Activated CD8-positive, alpha-beta memory T cell treated with anti-CD3 and anti-CD28 coated beads for 24 hours (primary cell): ENCODE measurements at regions not wholly inside any gene's neighbourhood (a gene's known extent, or its start where the extent isn't known, plus 50 kb on each side); places are given as distances from the start of the nearest gene placed in this dataset.
"Not testable (repeated sequence)": the region's sequence is repeated elsewhere in the genome, so short reads cannot be mapped to it uniquely, and the experiment has no call there.

Source experiments
- DNase-seq: peaks from one replicate; pipeline ENCODE4 v3.0.0-alpha.2; 2020

GRCh38 chr7:136105191-136105590, 128.0 kb upstream of the MTPN start:
- DNase-seq = no peak

DNA sequence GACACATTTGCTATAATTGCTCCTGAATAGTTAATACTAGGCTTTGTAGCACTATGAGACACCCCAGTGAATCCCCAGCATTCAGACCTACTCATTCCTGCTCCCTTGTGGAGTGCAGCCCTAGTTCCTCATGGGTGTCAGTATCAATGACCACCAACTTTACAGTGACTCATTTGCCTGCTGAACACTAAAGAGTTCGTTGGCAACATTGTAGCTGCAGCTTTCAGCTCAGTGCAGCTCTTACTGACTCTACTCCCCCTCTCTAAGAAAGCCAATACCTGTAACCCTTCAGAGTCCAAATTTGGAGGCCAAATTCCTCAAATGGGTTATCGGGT, 127.1 kb upstream of the MTPN start:
- no peak for DNase-seq

- DNase-seq = no peak
Observed at GRCh38 chr7:136103545-136104268, 126.5 kb upstream of the MTPN start.

- no peak for DNase-seq
Observed at GRCh38 chr7:136102881-136103280, 125.7 kb upstream of the MTPN start.

- not testable (repeated sequence) for DNase-seq
Observed at GRCh38 chr7:136092714-136093113, 115.6 kb upstream of the MTPN start.

DNA sequence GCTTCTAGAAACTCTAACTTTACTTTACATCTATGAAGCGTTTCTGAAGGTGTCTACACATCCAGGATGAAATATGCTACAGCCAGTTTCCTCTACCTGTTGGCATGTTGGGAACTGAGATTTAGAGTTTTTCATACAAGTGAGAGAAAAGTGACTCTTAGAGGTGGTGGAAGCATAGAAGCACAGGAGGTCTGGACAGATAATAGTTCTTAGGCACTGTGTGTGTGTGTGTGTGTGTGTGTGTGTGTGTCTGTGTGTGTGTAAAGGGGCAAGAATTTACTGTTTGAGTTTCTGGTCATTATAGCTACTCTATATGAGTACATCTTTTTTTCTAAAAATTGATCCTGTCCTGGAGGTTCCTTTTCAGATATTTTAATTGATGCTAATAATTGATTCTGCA, 110.7 kb upstream of the MTPN start:
- DNase-seq = no peak

DNA sequence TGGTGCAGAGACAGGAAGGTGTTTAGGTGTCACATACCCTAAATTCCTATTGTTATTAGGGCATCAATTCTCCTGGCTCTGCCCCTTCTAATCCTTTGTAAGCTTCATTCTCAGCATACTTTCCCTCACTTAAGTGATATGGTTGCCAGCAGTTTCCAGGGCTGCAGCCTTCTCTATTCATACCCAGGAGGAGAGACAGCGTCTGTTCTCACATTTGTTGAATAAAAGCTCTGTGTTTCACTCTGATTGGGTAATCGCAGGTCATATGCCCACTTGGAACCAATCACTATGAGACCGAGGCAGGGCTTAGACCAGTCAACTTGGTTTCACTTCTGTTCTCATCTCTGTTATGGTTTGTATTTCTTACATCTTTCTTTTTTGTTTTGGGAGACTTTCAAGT, 109.6 kb upstream of the MTPN start:
- no peak for DNase-seq

GRCh38 chr7:136079934-136080333, 102.8 kb upstream of the MTPN start:
- DNase-seq = no peak

DNA sequence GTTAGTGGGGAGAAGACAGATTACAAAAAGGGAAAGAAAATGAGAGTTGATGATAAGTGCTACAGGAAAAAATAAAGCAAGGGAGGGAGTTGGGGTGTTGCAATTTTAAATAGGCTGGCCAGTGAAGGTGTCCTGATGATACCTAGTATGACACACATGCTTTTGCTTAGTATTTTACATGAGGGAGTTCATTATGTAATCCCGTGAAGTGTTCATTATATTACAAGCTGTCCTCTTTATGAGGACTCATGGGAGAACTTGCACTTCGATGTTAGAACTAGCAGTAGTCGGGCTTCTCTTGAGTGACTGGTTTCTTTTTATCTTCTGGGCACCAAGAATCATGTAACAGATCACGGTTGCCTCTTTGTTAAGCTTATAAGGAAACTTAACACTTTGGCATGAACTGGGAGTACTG, 102.3 kb upstream of the MTPN start:
- DNase-seq = no peak

GRCh38 chr7:136079066-136079465, 101.9 kb upstream of the MTPN start:
- no peak for DNase-seq

GRCh38 chr7:136078630-136079029, 101.5 kb upstream of the MTPN start:
- DNase-seq = no peak

GRCh38 chr7:136076954-136077353, 99.8 kb upstream of the MTPN start:
- no peak for DNase-seq

GRCh38 chr7:136074843-136075242, 97.7 kb upstream of the MTPN start:
- DNase-seq = no peak

DNA sequence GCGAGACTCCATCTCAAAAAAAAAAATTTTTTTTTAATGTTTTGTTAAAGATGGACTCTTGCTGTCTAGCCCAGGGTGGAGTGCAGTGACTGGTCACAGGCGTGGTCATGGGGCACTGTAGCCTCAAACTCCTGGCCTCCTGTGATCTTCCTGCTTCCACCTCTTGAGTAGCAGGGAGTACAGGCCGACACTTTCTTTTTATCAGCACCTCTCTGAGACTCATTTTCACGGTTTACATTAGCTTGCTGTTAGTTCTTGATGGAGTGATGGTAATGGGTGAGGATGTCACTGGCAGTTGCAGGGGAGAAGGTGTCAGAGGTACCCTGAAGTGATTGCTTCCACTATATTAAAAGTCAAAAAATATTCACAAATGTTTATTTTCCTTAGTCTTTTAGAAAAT, 95.3 kb upstream of the MTPN start:
- DNase-seq = no peak

- no peak for DNase-seq
Observed at GRCh38 chr7:136070736-136071505, 93.8 kb upstream of the MTPN start.

DNA sequence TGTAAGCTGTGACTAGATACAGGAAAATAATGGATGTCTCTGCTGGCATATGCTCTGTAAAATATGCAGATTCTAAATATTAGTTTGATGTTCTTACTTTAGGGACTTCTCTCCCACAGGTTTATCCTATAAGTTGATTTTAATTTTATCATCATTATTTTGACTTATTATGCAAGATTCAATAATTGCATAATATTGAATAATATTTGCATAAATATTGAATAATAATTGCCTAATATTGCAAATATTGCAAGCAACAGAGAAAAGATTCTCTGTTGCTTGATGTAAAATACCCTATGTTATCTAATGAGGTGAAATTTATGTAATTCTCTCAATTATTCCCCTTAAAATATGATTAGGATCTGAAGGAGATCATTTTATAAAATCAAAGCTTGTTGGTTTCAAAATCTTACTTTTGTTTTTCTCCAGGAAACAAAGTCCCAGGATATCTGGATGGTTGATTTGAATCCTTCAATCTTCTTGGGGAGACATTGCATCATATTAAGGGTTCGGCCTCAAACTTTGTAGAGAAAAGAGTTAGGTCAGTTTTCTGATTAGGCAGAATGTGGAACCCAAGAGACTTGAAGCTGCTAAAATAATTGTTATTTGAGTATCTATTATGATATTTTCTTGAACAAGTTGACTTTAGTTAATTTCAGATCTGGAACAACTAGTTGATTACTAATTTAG, 92.8 kb upstream of the MTPN start:
- no peak for DNase-seq

- no peak for DNase-seq
Observed at GRCh38 chr7:136067277-136067676, 90.1 kb upstream of the MTPN start.

DNA sequence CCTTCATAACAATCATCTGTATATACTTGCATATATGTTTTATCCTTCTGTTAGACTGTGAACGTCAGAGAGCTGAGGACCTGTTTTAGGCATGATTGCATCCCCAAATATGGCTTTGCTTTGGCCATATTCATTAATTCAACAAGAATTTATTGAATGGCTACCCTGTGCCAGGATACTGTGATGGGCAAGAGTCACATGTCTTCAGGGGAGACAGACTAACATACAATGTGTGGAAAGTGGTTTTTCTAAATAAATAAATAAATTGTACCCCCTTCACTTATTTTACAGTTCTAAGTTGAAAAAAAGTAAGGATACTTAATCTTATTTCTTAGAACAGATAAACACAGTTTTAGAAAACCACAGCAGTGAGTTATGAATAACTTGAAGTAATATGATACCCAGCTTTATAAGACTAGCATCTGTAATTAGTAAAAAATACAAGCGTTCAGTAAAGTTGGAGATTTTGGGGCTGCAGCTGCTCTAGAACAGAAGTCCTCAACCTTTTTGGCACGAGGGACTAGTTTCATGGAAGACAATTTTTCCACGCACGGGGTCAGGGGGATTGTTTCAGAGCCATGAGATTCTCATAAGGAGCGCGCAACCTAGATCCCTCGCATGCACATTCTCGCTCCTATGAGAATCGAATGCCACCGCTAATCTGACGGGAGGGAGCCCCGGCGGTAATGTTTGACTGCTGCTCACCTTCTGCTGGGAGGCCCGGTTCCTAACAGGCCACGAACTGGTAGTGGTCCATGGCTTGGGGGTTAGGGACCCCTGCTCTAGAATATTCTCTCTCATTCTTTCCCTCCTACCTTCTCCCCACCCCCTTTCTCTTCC, 89.4 kb upstream of the MTPN start:
- no peak for DNase-seq

DNA sequence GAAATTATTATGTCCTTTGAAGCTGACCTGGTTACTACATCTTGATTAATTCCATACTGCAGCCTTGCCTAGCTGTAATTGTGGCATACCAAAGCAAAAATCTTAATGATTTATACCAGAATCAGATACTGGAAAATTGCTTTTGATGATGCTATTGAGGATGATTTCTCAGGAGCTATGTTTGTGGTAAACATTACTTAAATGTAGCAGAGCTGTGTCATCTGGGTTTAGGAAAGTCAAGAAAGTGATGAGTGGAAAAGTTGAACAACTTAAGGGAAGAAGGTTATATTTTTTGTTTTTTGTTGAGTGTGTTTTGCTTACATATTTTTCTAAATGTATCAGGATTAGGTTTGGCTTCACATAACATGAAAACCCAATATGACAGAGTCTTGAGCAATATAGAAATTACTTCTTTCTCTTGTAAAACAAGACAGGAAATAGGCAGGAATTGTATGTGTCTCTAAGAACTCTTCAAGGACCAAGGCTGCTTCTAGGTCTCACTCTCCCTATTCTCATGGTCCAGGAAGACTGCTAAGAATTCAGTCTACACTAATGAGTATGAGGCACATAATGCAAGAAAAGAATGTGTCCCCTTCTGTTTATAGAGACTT, 87.6 kb upstream of the MTPN start:
- DNase-seq = no peak

GRCh38 chr7:136064081-136064480, 86.9 kb upstream of the MTPN start:
- DNase-seq = no peak

DNA sequence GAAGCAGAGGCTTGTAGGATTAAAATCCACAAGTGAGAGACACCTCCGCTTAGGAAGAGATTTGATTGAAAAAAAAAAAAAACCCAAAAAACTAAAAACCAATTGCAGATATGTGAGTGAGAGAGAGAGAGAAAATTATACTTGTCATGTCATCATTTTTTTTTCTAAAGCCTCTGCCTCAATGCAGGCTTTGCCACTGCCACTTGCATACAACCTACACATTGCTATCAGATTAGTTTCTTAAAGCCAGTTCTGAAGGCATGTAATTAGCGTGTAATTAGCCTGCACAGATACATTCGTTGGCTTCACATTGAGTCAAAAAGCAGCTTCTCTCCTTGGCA, 86.1 kb upstream of the MTPN start:
- no peak for DNase-seq

DNA sequence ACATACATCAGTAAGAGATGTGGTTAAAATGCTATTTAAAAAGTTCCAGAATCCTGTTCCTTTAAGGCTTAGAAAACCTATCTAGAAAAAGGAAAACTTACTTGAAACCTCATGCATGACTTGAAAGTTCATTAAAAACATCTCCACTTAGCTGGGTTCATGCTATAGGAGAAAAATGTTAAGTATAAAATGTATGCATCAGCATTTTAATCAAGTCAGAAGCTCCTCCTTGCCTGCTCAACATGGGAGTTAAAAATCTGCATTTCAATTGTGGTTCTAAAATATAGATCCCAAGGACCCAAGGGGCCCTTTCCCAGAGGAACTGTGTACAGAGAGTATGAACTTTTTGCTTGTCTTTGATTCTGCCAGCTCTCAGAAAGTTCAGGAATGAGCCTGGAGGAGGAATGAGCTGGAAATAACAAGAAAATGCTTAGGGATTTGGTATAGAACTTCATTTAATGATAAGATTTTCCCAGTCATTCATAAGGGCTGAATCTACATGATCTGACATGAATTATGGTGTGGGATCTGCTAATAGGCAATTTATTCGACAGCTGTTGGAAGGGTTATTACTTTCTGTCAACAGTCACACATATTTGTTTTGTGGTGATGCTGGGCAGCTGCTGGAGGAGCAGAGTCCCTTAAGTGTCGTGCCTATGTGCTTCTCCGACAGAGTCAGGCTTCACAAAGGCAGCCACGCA, 85.6 kb upstream of the MTPN start:
- DNase-seq = no peak
